WTC11 (cell line): ENCODE measurements at regions not wholly inside any gene's neighbourhood (a gene's known extent, or its start where the extent isn't known, plus 50 kb on each side); places are given as distances from the start of the nearest gene placed in this dataset.

Experiments
- ATAC-seq: fragments of 200-7000 bp; cut with Tn5 transposase; 2 replicates; pipeline ENCODE4 v1.10.0; 2021; ENCODE audit warnings: mild to moderate bottlenecking, moderate library complexity
- CTCF ChIA-PET: fragments of 300-600 bp; sonication (Branson Sonifier 250); formaldehyde crosslinking; loops from one replicate; lab custom pipeline; 2021; ENCODE audit warnings: antibody characterized with exemption; lab: Charles Lee
- POLR2A ChIA-PET: fragments of 350-600 bp; sonication (Branson Sonifier 250); formaldehyde crosslinking; loops from one replicate; lab custom pipeline; 2021; ENCODE audit warnings: antibody characterized with exemption; lab: Charles Lee
- DNase-seq: peaks from one replicate; pipeline ENCODE4 v3.0.0; 2021; ENCODE audit warnings: low spot score
- H3K27ac Mint-ChIP-seq: 2 replicates; pipeline ENCODE4 v1.8.0; 2021; ENCODE audit warnings: mixed read lengths
- H3K27me3 Mint-ChIP-seq: 2 replicates; pipeline ENCODE4 v1.8.0; 2021; ENCODE audit warnings: low read depth, mild to moderate bottlenecking, moderate library complexity, mixed read lengths
- H3K36me3 Mint-ChIP-seq: 2 replicates; pipeline ENCODE4 v1.8.0; 2021; ENCODE audit warnings: mixed read lengths
- H3K4me1 Mint-ChIP-seq: 2 replicates; pipeline ENCODE4 v1.8.0; 2022; ENCODE audit warnings: mixed read lengths
- H3K4me3 Mint-ChIP-seq: 2 replicates; pipeline ENCODE4 v1.8.0; 2021; ENCODE audit warnings: mild to moderate bottlenecking, moderate library complexity, mixed read lengths
- H3K9me3 Mint-ChIP-seq: 2 replicates; pipeline ENCODE4 v1.8.0; 2021; ENCODE audit warnings: mixed read lengths
- ATF1 ChIP-seq: sonication (generic); formaldehyde crosslinking; IDR thresholded peaks from 2 replicates; pipeline ENCODE4 v1.8.1; 2023; ENCODE audit warnings: mild to moderate bottlenecking, moderate library complexity, missing genetic modification reagents
- CBFB ChIP-seq: sonication (generic); formaldehyde crosslinking; IDR thresholded peaks from 2 replicates; pipeline ENCODE4 v1.8.1; 2022; ENCODE audit warnings: mild to moderate bottlenecking, low read depth, missing genetic modification reagents
- CREM ChIP-seq: sonication (generic); formaldehyde crosslinking; IDR thresholded peaks from 2 replicates; pipeline ENCODE4 v1.8.1; 2022; ENCODE audit warnings: mild to moderate bottlenecking, missing genetic modification reagents, moderate library complexity
- ELF4 ChIP-seq: sonication (generic); formaldehyde crosslinking; IDR thresholded peaks from 2 replicates; pipeline ENCODE4 v1.8.1; 2022; ENCODE audit warnings: low read depth, mild to moderate bottlenecking, moderate library complexity, missing genetic modification reagents
- EMX1 ChIP-seq: fragments of 250-450 bp; sonication (Bioruptor Pico); IDR thresholded peaks from 2 replicates; pipeline ENCODE4 v1.8.0; 2021; ENCODE audit warnings: mild to moderate bottlenecking
- FOXP1 ChIP-seq: sonication (generic); formaldehyde crosslinking; IDR thresholded peaks from 2 replicates; pipeline ENCODE4 v1.8.0; 2022; ENCODE audit warnings: missing genetic modification reagents, mild to moderate bottlenecking, moderate library complexity, borderline replicate concordance
- HMGA2 ChIP-seq: fragments of 250-450 bp; sonication (Bioruptor Pico); IDR thresholded peaks from 2 replicates; pipeline ENCODE4 v1.4.0; 2021; ENCODE audit warnings: mild to moderate bottlenecking, moderate library complexity
- HMGXB4 ChIP-seq: sonication (generic); formaldehyde crosslinking; IDR thresholded peaks from 2 replicates; pipeline ENCODE4 v1.8.1; 2023; ENCODE audit warnings: mild to moderate bottlenecking, moderate library complexity, missing genetic modification reagents
- MYBL2 ChIP-seq: sonication (generic); formaldehyde crosslinking; IDR thresholded peaks from 2 replicates; pipeline ENCODE4 v1.8.1; 2023; ENCODE audit warnings: mild to moderate bottlenecking, moderate library complexity, missing genetic modification reagents
- NR1H2 ChIP-seq: sonication (generic); formaldehyde crosslinking; IDR thresholded peaks from 2 replicates; pipeline ENCODE4 v1.9.0; 2021; ENCODE audit warnings: mild to moderate bottlenecking, moderate library complexity, missing genetic modification reagents
- PRRX2 ChIP-seq: fragments of 250-450 bp; sonication (Bioruptor Pico); IDR thresholded peaks from 2 replicates; pipeline ENCODE4 v1.8.0; 2021; ENCODE audit warnings: mild to moderate bottlenecking
- RORB ChIP-seq: fragments of 250-450 bp; sonication (Bioruptor Pico); IDR thresholded peaks from 2 replicates; pipeline ENCODE4 v1.9.0; 2021; ENCODE audit warnings: mild to moderate bottlenecking
- SOX15 ChIP-seq: fragments of 250-450 bp; sonication (Bioruptor Pico); IDR thresholded peaks from 2 replicates; pipeline ENCODE4 v1.9.0; 2021; ENCODE audit warnings: mild to moderate bottlenecking
- TCF7 ChIP-seq: sonication (generic); formaldehyde crosslinking; IDR thresholded peaks from 2 replicates; pipeline ENCODE4 v1.8.0; 2022; ENCODE audit warnings: mild to moderate bottlenecking, low read depth, missing genetic modification reagents, moderate library complexity
- ZNF219 ChIP-seq: sonication (generic); formaldehyde crosslinking; IDR thresholded peaks from 2 replicates; pipeline ENCODE4 v1.8.0; 2023; ENCODE audit warnings: missing genetic modification reagents, mild to moderate bottlenecking, borderline replicate concordance
- ZNF317 ChIP-seq: sonication (generic); formaldehyde crosslinking; IDR thresholded peaks from 2 replicates; pipeline ENCODE4 v1.8.1; 2023; ENCODE audit warnings: low read depth, mild to moderate bottlenecking, moderate library complexity, missing genetic modification reagents, borderline replicate concordance
- ZNF396 ChIP-seq: fragments of 250-450 bp; sonication (Bioruptor Pico); IDR thresholded peaks from 2 replicates; pipeline ENCODE4 v1.8.0; 2021; ENCODE audit warnings: mild to moderate bottlenecking, moderate library complexity, borderline replicate concordance
- ZNF423 ChIP-seq: fragments of 250-450 bp; sonication (Bioruptor Pico); IDR thresholded peaks from 2 replicates; pipeline ENCODE4 v2.1.2; 2022; ENCODE audit warnings: mild to moderate bottlenecking, moderate library complexity
- ZNF671 ChIP-seq: fragments of 250-450 bp; sonication (Bioruptor Pico); IDR thresholded peaks from 2 replicates; pipeline ENCODE4 v1.8.0; 2021; ENCODE audit warnings: mild to moderate bottlenecking
- TF ChIP-seq, protein P1 (sequence below): sonication (generic); formaldehyde crosslinking; IDR thresholded peaks from 2 replicates; pipeline ENCODE4 v1.8.1; 2022; ENCODE audit warnings: missing genetic modification reagents, borderline replicate concordance
- TF ChIP-seq, protein P2 (sequence below): sonication (generic); formaldehyde crosslinking; IDR thresholded peaks from 2 replicates; pipeline ENCODE4 v1.8.1; 2022; ENCODE audit warnings: mild to moderate bottlenecking, moderate library complexity, missing genetic modification reagents
- TF ChIP-seq, protein P3 (sequence below): sonication (generic); formaldehyde crosslinking; IDR thresholded peaks from 2 replicates; pipeline ENCODE4 v1.8.1; 2023; ENCODE audit warnings: mild to moderate bottlenecking, missing genetic modification reagents, borderline replicate concordance

GRCh38 chr3:184651904-184652303, 60.0 kb downstream of the MAGEF1 start:
- Mint-ChIP-seq H3K36me3 (peaks cover 10% of the 10 kb centered on the region), H3K27me3 (peaks cover 4% of the 10 kb centered on the region), H3K4me3 (no peak overlapping the region), H3K27ac (no peak overlapping the region), H3K4me1 (peaks cover 15% of the 10 kb centered on the region), H3K9me3 (peaks cover 16% of the 10 kb centered on the region)
- TF ChIP-seq ZNF423 (CRISPR knock-in tag) (no peak), ELF4 (CRISPR knock-in tag) (no peak), ZNF671 (CRISPR knock-in tag) (no peak), TCF7 (no peak), NR1H2 (no peak), CREM (no peak), MYBL2 (no peak), FOXP1 (no peak), PRRX2 (CRISPR knock-in tag) (no peak), ATF1 (CRISPR knock-in tag) (no peak), CBFB (CRISPR knock-in tag) (no peak), RORB (CRISPR knock-in tag) (no peak), ZNF317 (no peak), ZNF396 (CRISPR knock-in tag) (no peak), ZNF219 (CRISPR knock-in tag) (no peak), HMGXB4 (CRISPR knock-in tag) (no peak), EMX1 (CRISPR knock-in tag) (no peak)
- TF ChIP-seq, protein P1, sequence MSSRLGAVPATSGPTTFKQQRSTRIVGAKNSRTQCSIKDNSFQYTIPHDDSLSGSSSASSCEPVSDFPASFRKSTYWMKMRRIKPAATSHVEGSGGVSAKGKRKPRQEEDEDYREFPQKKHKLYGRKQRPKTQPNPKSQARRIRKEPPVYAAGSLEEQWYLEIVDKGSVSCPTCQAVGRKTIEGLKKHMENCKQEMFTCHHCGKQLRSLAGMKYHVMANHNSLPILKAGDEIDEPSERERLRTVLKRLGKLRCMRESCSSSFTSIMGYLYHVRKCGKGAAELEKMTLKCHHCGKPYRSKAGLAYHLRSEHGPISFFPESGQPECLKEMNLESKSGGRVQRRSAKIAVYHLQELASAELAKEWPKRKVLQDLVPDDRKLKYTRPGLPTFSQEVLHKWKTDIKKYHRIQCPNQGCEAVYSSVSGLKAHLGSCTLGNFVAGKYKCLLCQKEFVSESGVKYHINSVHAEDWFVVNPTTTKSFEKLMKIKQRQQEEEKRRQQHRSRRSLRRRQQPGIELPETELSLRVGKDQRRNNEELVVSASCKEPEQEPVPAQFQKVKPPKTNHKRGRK (CRISPR knock-in tag), result no peak
- TF ChIP-seq, protein P2, sequence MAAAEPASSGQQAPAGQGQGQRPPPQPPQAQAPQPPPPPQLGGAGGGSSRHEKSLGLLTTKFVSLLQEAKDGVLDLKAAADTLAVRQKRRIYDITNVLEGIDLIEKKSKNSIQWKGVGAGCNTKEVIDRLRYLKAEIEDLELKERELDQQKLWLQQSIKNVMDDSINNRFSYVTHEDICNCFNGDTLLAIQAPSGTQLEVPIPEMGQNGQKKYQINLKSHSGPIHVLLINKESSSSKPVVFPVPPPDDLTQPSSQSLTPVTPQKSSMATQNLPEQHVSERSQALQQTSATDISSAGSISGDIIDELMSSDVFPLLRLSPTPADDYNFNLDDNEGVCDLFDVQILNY (CRISPR knock-in tag), result no peak
- DNase-seq (no peak), ATAC-seq (no peak)
- POLR2A ChIA-PET, result no interaction called here
- CTCF ChIA-PET, result no interaction called here

DNA sequence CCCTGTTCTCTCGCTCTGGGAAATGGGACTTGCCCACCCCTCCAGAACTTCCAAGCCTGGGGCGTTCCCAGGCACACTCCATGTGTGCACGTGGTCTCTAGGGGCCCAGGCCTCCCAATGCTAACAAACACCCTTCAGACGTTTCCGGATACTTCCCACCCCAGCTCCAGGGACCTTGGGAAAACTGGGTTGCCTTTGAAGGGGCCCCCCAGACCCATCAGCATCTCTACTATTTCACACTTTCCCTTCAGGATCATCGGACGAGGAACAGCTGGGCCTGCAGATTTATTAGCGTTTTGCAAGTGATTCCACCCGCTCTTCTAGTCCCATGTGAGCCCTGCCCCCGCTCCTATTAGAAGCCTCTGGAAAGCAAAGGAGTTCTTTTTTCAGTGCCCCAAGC, 63.2 kb downstream of the MAGEF1 start:
- Mint-ChIP-seq H3K9me3 (peaks cover 5% of the 10 kb centered on the region; the same call in 1 of the 2 replicates), H3K36me3 (peaks cover 5% of the 10 kb centered on the region; the same call in 1 of the 2 replicates), H3K27ac (no peak overlapping the region), H3K4me1 (peaks cover 21% of the 10 kb centered on the region), H3K27me3 (no peaks in the 10 kb centered on the region; the same call in 1 of the 2 replicates), H3K4me3 (no peak overlapping the region)
- DNase-seq (no peak), ATAC-seq (no peak; the same call in 1 of the 2 replicates)
- POLR2A ChIA-PET, result interaction anchor here (0.6 kb wide), 1 partner anchor 15 kb away, joined by 4 read pairs; no protein-coding TSS in a partner anchor
- TF ChIP-seq, protein P3, sequence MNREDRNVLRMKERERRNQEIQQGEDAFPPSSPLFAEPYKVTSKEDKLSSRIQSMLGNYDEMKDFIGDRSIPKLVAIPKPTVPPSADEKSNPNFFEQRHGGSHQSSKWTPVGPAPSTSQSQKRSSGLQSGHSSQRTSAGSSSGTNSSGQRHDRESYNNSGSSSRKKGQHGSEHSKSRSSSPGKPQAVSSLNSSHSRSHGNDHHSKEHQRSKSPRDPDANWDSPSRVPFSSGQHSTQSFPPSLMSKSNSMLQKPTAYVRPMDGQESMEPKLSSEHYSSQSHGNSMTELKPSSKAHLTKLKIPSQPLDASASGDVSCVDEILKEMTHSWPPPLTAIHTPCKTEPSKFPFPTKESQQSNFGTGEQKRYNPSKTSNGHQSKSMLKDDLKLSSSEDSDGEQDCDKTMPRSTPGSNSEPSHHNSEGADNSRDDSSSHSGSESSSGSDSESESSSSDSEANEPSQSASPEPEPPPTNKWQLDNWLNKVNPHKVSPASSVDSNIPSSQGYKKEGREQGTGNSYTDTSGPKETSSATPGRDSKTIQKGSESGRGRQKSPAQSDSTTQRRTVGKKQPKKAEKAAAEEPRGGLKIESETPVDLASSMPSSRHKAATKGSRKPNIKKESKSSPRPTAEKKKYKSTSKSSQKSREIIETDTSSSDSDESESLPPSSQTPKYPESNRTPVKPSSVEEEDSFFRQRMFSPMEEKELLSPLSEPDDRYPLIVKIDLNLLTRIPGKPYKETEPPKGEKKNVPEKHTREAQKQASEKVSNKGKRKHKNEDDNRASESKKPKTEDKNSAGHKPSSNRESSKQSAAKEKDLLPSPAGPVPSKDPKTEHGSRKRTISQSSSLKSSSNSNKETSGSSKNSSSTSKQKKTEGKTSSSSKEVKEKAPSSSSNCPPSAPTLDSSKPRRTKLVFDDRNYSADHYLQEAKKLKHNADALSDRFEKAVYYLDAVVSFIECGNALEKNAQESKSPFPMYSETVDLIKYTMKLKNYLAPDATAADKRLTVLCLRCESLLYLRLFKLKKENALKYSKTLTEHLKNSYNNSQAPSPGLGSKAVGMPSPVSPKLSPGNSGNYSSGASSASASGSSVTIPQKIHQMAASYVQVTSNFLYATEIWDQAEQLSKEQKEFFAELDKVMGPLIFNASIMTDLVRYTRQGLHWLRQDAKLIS (CRISPR knock-in tag), result no peak
- TF ChIP-seq ZNF423 (CRISPR knock-in tag) (no peak), HMGA2 (CRISPR knock-in tag) (no peak), SOX15 (no peak)
- CTCF ChIA-PET, result no interaction called here
